Activated CD4-positive, alpha-beta T cell treated with anti-CD3 and anti-CD28 coated beads, Interleukin-2, amount 50 U/mL, for 4 hours (primary cell): ENCODE measurements at regions not wholly inside any gene's neighbourhood (a gene's known extent, or its start where the extent isn't known, plus 50 kb on each side); places are given as distances from the start of the nearest gene placed in this dataset.

ENCODE experiments used
- DNase-seq, 2 experiments: peaks; one replicate each; pipeline ENCODE4 v3.0.0-alpha.2; 2020

GRCh38 chr2:19232312-19232711 is 126.1 kb downstream of the OSR1 start:
- no peak for DNase-seq

- DNase-seq: no peak
These were observed 126.8 kb downstream of the OSR1 start for GRCh38 chr2:19231625-19232024.

GRCh38 chr2:19230626-19231025 is 127.8 kb downstream of the OSR1 start:
- no peak for DNase-seq

GRCh38 chr2:19228715-19229114 is 129.7 kb downstream of the OSR1 start:
- no peak for DNase-seq

GRCh38 chr2:19228181-19228593 is 130.2 kb downstream of the OSR1 start:
- DNase-seq: no peak

GRCh38 chr2:19226871-19227270 is 131.6 kb downstream of the OSR1 start:
- no peak for DNase-seq

- DNase-seq: no peak
These were observed 132.0 kb downstream of the OSR1 start for GRCh38 chr2:19226386-19226785.

GRCh38 chr2:19225931-19226330 is 132.5 kb downstream of the OSR1 start:
- DNase-seq: no peak

- DNase-seq: no peak
These were observed 133.3 kb downstream of the OSR1 start for GRCh38 chr2:19225126-19225525.

- no peak for DNase-seq
These were observed 133.9 kb downstream of the OSR1 start for GRCh38 chr2:19224486-19224885.

- DNase-seq: no peak
These were observed 134.4 kb downstream of the OSR1 start for GRCh38 chr2:19224011-19224410.

- DNase-seq: no peak
These were observed 139.4 kb downstream of the OSR1 start for GRCh38 chr2:19219060-19219459.

GRCh38 chr2:19218166-19218565 is 140.3 kb downstream of the OSR1 start:
- DNase-seq: no peak

- DNase-seq: no peak
These were observed 141.5 kb downstream of the OSR1 start for GRCh38 chr2:19216676-19217602.

GRCh38 chr2:19216238-19216637 is 142.2 kb downstream of the OSR1 start:
- no peak for DNase-seq

- no peak for DNase-seq
These were observed 143.6 kb downstream of the OSR1 start for GRCh38 chr2:19214682-19215391.

GRCh38 chr2:19209575-19210341 is 148.7 kb downstream of the OSR1 start:
- DNase-seq: no peak

GRCh38 chr2:19208479-19209199 is 149.8 kb downstream of the OSR1 start:
- no peak for DNase-seq

GRCh38 chr2:19207452-19207851 is 151.0 kb downstream of the OSR1 start:
- no peak for DNase-seq

GRCh38 chr2:19205983-19206533 is 152.4 kb downstream of the OSR1 start:
- no peak for DNase-seq

- no peak for DNase-seq
These were observed 154.6 kb downstream of the OSR1 start for GRCh38 chr2:19203866-19204265.

GRCh38 chr2:19201911-19202462 is 156.4 kb downstream of the OSR1 start:
- no peak for DNase-seq
